HepG2 (cell line): ENCODE measurements at regions not wholly inside any gene's neighbourhood (a gene's known extent, or its start where the extent isn't known, plus 50 kb on each side); places are given as distances from the start of the nearest gene placed in this dataset.

Source experiments
- ATAC-seq: fragments of 200-7000 bp; cut with Tn5 transposase; 3 replicates; pipeline ENCODE4 v1.9.1; 2020; ENCODE audit warnings: mild to moderate bottlenecking, moderate library complexity
- BruUV-seq: library from RNA; stranded (reverse); fragments of 400-500 nt; replicated peaks from 2 replicates; lab custom pipeline; 2021; lab: Mats Ljungman, UMichigan
- CTCF ChIA-PET: fragments of 300-600 bp; formaldehyde crosslinking; extraction: SDS; loops from one replicate; lab custom pipeline; 2021; ENCODE audit warnings: low total read pairs, inconsistent platforms, low intra/inter-chr PET ratio; lab: Yijun Ruan, JAX
- POLR2A ChIA-PET: fragments of 350-600 bp; sonication (Branson Sonifier 250); formaldehyde crosslinking; loops from one replicate; lab custom pipeline; 2020; ENCODE audit warnings: antibody characterized with exemption, inconsistent platforms; lab: Yijun Ruan, JAX
- DNase-seq: peaks from one replicate; pipeline ENCODE4 v3.0.0-alpha.2; 2015; ENCODE audit warnings: low spot score
- FAIRE-seq: peaks from 3 replicates; lab custom pipeline; 2011; peaks lifted over from hg19 to GRCh38; lab: Jason Lieb, UNC
- H2AFZ ChIP-seq: one replicate; pipeline ENCODE4 v1.6.1; 2011; ENCODE audit warnings: low read length, inconsistent platforms
- H3K27ac ChIP-seq: fragments of 300-600 bp; 3 replicates; pipeline ENCODE4 v1.8.0; 2011; ENCODE audit warnings: mixed run types, mild to moderate bottlenecking, mixed read lengths, low read length, inconsistent platforms; ENCODE audit not compliant: insufficient read depth; ENCODE audit errors: extremely low read length
- H3K27me3 ChIP-seq, 2 experiments: fragments of 200-600 bp in 1 of 2; 2 replicates in 1 of 2; 3 replicates in 1 of 2; pipeline versions ENCODE4 v1.6.0 to v1.8.0; 2011; ENCODE audit warnings: low read length in 2 of 2, mild to moderate bottlenecking in 2 of 2, moderate library complexity in 2 of 2, inconsistent platforms in 1 of 2; ENCODE audit not compliant: insufficient read depth in 2 of 2, control insufficient read depth in 1 of 2
- H3K36me3 ChIP-seq, 2 experiments: fragments of 200-600 bp in 1 of 2; replicated peaks in 1 of 2; 2 replicates in 1 of 2; 3 replicates in 1 of 2; pipeline versions ENCODE4 v1.5.1 to v1.8.0; 2011; ENCODE audit warnings: low read length in 2 of 2, inconsistent platforms in 1 of 2; ENCODE audit not compliant: insufficient read depth in 2 of 2, control insufficient read depth in 1 of 2
- H3K4me1 ChIP-seq: 2 replicates; pipeline ENCODE4 v1.5.1; 2012; ENCODE audit warnings: low read length, inconsistent platforms; ENCODE audit not compliant: insufficient read depth
- H3K4me2 ChIP-seq: 2 replicates; pipeline ENCODE4 v1.6.0; 2011; ENCODE audit warnings: low read depth, low read length, inconsistent platforms
- H3K4me3 ChIP-seq, 3 experiments: fragments of 200-600 bp in 1 of 3; sonication (generic), shearing (Covaris generic) in 1 of 3; replicated peaks in 1 of 3; 2 replicates each; pipeline ENCODE4 v1.5.1; 2011 to 2016; ENCODE audit warnings: low read length in 3 of 3, inconsistent platforms in 2 of 3, low read depth in 2 of 3, mild to moderate bottlenecking in 2 of 3, control low read depth in 1 of 3, mixed read lengths in 1 of 3; ENCODE audit not compliant: insufficient read depth in 1 of 3
- H3K79me2 ChIP-seq: one replicate; pipeline ENCODE4 v1.6.1; 2011; ENCODE audit warnings: low read length, inconsistent platforms; ENCODE audit not compliant: insufficient read depth
- H3K9ac ChIP-seq: 2 replicates; pipeline ENCODE4 v1.6.0; 2011; ENCODE audit warnings: mild to moderate bottlenecking, low read depth, low read length, inconsistent platforms; ENCODE audit not compliant: insufficient read depth
- H3K9me3 ChIP-seq: 2 replicates; pipeline ENCODE4 v1.5.1; 2012; ENCODE audit warnings: mild to moderate bottlenecking, low read length
- H4K20me1 ChIP-seq: 2 replicates; pipeline ENCODE4 v1.6.0; 2011; ENCODE audit warnings: inconsistent platforms, mild to moderate bottlenecking, low read length, moderate library complexity; ENCODE audit not compliant: insufficient read depth
- ATF7-NPFF ChIP-seq: sonication (generic); formaldehyde crosslinking; IDR thresholded peaks from 2 replicates; pipeline ENCODE4 v1.8.1; 2023; ENCODE audit warnings: mild to moderate bottlenecking, low read depth, missing genetic modification reagents, moderate library complexity
- FOXP1 ChIP-seq, 2 experiments: fragments of 450-650 bp in 1 of 2; IDR thresholded peaks; 2 replicates each; pipeline ENCODE4 v1.6.1; 2017 to 2018; ENCODE audit warnings: antibody characterized with exemption in 1 of 2
- JDP2 ChIP-seq: sonication (generic); formaldehyde crosslinking; IDR thresholded peaks from 2 replicates; pipeline ENCODE4 v1.8.1; 2022; ENCODE audit warnings: missing genetic modification reagents, borderline replicate concordance
- KLF6 ChIP-seq: IDR thresholded peaks from 2 replicates; pipeline ENCODE4 v1.8.0; 2016; ENCODE audit warnings: missing biosample characterization, missing genetic modification reagents
- MTA1 ChIP-seq: sonication (generic); formaldehyde crosslinking; IDR thresholded peaks from 2 replicates; pipeline ENCODE4 v1.4.0; 2020; ENCODE audit warnings: missing genetic modification reagents, mild to moderate bottlenecking, borderline replicate concordance
- NCOA5 ChIP-seq: sonication (generic); formaldehyde crosslinking; IDR thresholded peaks from 2 replicates; pipeline ENCODE4 v1.4.0; 2020; ENCODE audit warnings: missing genetic modification reagents
- REXO4 ChIP-seq: sonication (generic); formaldehyde crosslinking; IDR thresholded peaks from 2 replicates; pipeline ENCODE4 v1.8.0; 2022; ENCODE audit warnings: missing genetic modification reagents, mild to moderate bottlenecking, borderline replicate concordance
- SRSF4 ChIP-seq: fragments of 200-400 bp; formaldehyde crosslinking; IDR thresholded peaks from one replicate; pipeline ENCODE4 v1.6.1; 2018; ENCODE audit warnings: mild to moderate bottlenecking, low read depth, low read length, moderate library complexity; ENCODE audit not compliant: poor library complexity, severe bottlenecking
- TBP ChIP-seq: sonication (generic); formaldehyde crosslinking; IDR thresholded peaks from 2 replicates; pipeline ENCODE4 v1.5.0; 2020; ENCODE audit warnings: missing genetic modification reagents
- ZHX2 ChIP-seq, 2 experiments: sonication (generic) in 1 of 2; formaldehyde crosslinking in 1 of 2; IDR thresholded peaks; 2 replicates each; pipeline versions ENCODE4 v1.6.1 to v1.9.0; 2014 to 2022; ENCODE audit warnings: antibody characterized with exemption in 1 of 2, borderline replicate concordance in 1 of 2, inconsistent platforms in 1 of 2, low read depth in 1 of 2, missing genetic modification reagents in 1 of 2
- ZMYM2 ChIP-seq: sonication (generic); formaldehyde crosslinking; IDR thresholded peaks from 2 replicates; pipeline ENCODE4 v1.8.0; 2022; ENCODE audit warnings: mild to moderate bottlenecking, missing genetic modification reagents
- ZNF121 ChIP-seq: sonication (generic); formaldehyde crosslinking; IDR thresholded peaks from 2 replicates; pipeline ENCODE4 v1.5.0; 2020; ENCODE audit warnings: mild to moderate bottlenecking, missing genetic modification reagents
- ZNF558 ChIP-seq: sonication (generic); formaldehyde crosslinking; IDR thresholded peaks from 2 replicates; pipeline ENCODE4 v1.9.0; 2022; ENCODE audit warnings: mild to moderate bottlenecking, missing genetic modification reagents, borderline replicate concordance
- ZNF607 ChIP-seq: sonication (generic); formaldehyde crosslinking; IDR thresholded peaks from 2 replicates; pipeline ENCODE4 v1.5.1; 2020; ENCODE audit warnings: missing genetic modification reagents, mild to moderate bottlenecking, borderline replicate concordance
- ZNF691 ChIP-seq: sonication (generic); formaldehyde crosslinking; IDR thresholded peaks from 2 replicates; pipeline ENCODE4 v1.4.0; 2020; ENCODE audit warnings: missing genetic modification reagents, low read depth, mild to moderate bottlenecking, borderline replicate concordance
- WGBS: methylation state at CpG from one replicate; pipeline ENCODE4 v1.1.6; 2017; ENCODE audit warnings: low lambda C conversion rate; 5-methylcytosine and 5-hydroxymethylcytosine counted together
- in situ Hi-C: cut with HindIII; loops from 2 replicates; pipeline ENCODE4 v1.10.0; 2017; ENCODE audit warnings: low pct_unique_long_range_greater_than_20kb; ENCODE audit not compliant: extremely low pct_ligation_motif_present
- intact Hi-C: fragments of 100-400 bp; cut with micrococcal nuclease; formaldehyde crosslinking; loops from one replicate; pipeline ENCODE4 v1.10.0; 2022; ENCODE audit not compliant: unreplicated experiment

GRCh38 chr12:87809916-87810315 is 219.3 kb downstream of the C12orf50 start:
- FAIRE-seq (no peak), ATAC-seq (no peak), DNase-seq (no peak)
- Histone ChIP-seq H3K27me3 (no peaks in the 10 kb centered on the region), H3K9me3 (peaks cover 57% of the 10 kb centered on the region), H4K20me1 (no peaks in the 10 kb centered on the region), H3K4me2 (no peak overlapping the region), H3K79me2 (no peaks in the 10 kb centered on the region), H3K36me3 (no peaks in the 10 kb centered on the region), H2AFZ (no peak overlapping the region), H3K9ac (no peak overlapping the region), H3K4me3 (no peak overlapping the region), H3K4me1 (no peaks in the 10 kb centered on the region), H3K27ac (no peak overlapping the region)
- 4% methylated on average over 2 of the region's 2 CpGs for WGBS
- ChIA-PET POLR2A (no interaction called here), CTCF (no interaction called here)
- intact Hi-C loops, result no loop called here
- in situ Hi-C loops, result no loop called here
- no TSS peak for BruUV-seq
- no peak for TF ChIP-seq ZHX2 (IDR thresholded peaks at IDR 0.05; ENCODE audit: low read depth)
- TF ChIP-seq ZHX2 (CRISPR knock-in tag; IDR thresholded peaks at IDR 0.05; ENCODE audit: borderline replicate concordance), result no peak
- no peak for TF ChIP-seq JDP2 (CRISPR knock-in tag)
- no peak for TF ChIP-seq MTA1 (CRISPR knock-in tag)
- no peak for TF ChIP-seq FOXP1 (IDR thresholded peaks at IDR 0.05)
- TF ChIP-seq FOXP1 (CRISPR knock-in tag; IDR thresholded peaks at IDR 0.05), result no peak
- TF ChIP-seq ZNF558 (CRISPR knock-in tag), result no peak
- TF ChIP-seq SRSF4, result no peak
- no peak for TF ChIP-seq ZMYM2
- TF ChIP-seq ZNF121, result no peak
- no peak for TF ChIP-seq ZNF607 (CRISPR knock-in tag)
- TF ChIP-seq ZNF691 (CRISPR knock-in tag), result no peak
- no peak for TF ChIP-seq ATF7-NPFF (CRISPR knock-in tag)
- TF ChIP-seq KLF6 (CRISPR knock-in tag), result no peak
- no peak for TF ChIP-seq NCOA5 (CRISPR knock-in tag)
- TF ChIP-seq REXO4 (CRISPR knock-in tag), result no peak
- no peak for TF ChIP-seq TBP
